Dedifferentiated amniotic fluid mesenchymal stem cell (primary cell): ENCODE measurements at regions not wholly inside any gene's neighbourhood (a gene's known extent, or its start where the extent isn't known, plus 50 kb on each side); places are given as distances from the start of the nearest gene placed in this dataset.

ENCODE experiments used
- DNase-seq: peaks from one replicate; pipeline ENCODE4 v3.0.0-alpha.2; 2016; ENCODE audit errors: extremely low spot score

GRCh38 chr2:122167515-122167914, 412.1 kb downstream of the TSN start:
- no peak for DNase-seq

GRCh38 chr2:122168799-122169198, 413.3 kb downstream of the TSN start:
- no peak for DNase-seq

GRCh38 chr2:122172812-122173211, 417.4 kb downstream of the TSN start:
- DNase-seq = no peak

DNA sequence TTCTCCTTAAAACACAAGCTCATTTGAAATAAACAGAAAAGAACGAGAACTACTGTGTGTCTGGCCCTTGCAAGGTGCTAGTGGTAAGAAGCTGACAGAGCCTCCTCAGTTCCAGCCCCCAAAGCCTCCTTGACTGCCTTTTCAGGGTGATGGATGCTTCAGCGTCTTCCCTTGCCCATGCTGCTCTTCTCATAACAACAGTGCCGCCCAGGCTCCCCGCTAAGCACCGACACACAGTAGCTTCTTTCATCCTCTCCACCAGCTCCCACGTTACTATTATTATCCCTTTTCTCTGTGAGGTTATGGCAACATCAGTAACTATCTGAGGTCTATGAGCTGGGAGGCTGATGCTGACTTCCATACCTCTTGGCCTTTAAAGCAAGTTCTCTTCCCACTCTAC, 418.6 kb downstream of the TSN start:
- DNase-seq = no peak

DNA sequence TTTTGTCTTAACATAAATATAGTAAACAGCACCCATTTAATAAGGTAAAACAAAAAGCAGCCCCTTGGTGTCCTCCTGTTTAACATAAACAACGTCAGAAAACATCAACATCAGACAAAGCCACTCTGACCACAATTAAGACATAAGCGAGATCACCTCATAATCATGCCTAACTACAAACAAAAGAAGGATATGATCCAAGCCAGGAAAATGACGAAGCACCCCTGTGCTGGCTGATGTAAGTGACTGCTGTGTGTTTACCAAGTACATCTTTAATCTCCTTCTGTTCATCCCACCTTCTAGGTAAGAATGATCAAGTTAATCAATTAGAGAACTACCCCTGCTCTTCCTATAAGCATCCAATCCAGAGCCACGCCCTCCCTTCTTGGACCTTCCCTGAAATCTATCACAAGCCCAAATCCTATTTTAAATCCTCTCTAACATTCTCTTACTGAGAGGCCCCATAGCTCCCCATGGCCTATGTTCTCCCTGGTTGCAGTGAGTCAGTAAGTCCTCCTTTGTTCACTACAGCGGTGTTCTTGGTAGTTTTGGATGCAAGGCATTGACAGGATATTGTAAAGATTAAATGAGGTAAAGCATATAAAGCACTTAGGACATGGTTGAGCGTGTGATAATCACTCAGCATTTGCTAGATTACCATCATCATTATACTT, 424.2 kb downstream of the TSN start:
- no peak for DNase-seq

DNA sequence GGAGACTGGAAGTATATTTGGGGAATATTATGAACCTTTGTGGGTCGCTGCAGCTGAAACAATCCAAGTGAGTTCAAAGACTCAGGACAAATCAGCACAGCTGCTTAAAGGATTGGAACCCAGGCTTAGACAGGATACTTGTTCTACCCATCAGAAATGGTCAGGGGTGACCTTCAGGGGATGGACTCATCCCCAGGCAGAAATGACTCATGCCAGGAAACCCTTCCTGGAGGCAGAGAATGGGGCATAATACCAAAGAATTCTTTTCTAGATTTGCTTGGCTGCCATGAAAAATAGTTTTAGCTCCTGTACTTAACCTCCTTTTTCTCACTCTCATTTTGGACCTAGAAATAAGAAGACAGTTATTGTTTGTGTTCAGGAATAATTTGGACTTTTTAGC, 425.5 kb downstream of the TSN start:
- DNase-seq = no peak

GRCh38 chr2:122182616-122183355, 427.3 kb downstream of the TSN start:
- no peak for DNase-seq

DNA sequence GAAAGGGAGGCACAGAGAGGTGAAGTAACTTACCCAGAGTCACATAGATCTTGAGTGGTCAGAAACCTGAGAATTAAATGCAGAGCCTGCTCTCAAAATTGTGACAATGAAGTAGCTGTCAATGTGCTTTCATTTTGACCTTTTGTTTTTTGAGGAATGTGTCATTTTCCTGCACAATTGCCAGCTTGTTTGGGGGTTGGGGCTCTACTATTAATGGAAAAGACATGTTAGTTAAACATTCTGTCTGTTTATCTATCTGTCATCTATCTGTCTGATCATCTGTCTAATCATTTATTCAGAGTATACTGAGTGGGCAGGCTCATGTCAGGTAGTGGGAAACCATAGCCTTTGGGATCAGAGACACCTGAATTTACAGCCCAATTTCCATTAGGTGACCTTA, 428.4 kb downstream of the TSN start:
- no peak for DNase-seq

GRCh38 chr2:122186761-122187222, 431.3 kb downstream of the TSN start:
- DNase-seq = no peak

GRCh38 chr2:122191331-122191730, 435.9 kb downstream of the TSN start:
- no peak for DNase-seq

DNA sequence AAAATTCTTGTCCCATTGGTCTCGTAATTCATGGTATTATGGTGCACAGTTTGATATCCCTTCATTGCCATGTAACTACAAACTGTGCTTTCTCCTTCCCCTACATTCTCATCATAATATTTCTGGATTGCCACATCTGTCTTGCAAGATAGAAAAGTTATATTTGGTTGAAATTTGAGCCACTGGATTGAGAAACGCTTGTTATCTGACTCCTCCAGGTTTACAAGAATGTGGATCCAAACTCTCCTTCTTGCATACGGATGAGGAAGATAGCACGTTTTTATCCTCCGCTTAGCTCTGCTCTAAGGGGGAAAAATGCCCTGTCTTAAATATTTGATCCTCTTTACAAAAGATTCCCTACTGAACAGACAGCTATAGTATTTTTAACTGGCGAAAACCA, 438.2 kb downstream of the TSN start:
- DNase-seq = no peak

GRCh38 chr2:122194546-122194945, 439.1 kb downstream of the TSN start:
- no peak for DNase-seq

GRCh38 chr2:122203523-122203922, 448.1 kb downstream of the TSN start:
- DNase-seq = no peak

DNA sequence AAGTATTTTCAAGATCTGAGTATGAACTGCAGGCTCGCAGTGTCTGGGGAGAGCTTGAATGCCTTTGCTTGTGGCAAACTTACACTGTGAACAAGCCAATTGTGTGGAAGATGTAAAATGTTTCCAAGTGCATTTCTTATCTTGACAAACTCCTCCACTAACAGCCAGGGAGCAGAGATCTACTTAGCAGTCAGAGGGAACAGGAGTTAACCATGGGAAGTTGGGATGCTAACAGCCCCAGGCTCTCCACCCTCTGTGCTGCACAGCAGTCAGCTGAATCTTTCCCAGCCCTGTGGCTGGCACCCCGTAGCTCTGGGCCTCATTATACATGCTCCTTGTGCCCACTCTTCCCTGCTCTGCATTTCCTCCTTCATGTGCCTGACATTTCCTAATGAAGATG, 450.2 kb downstream of the TSN start:
- DNase-seq = no peak

GRCh38 chr2:122206101-122206500, 450.6 kb downstream of the TSN start:
- DNase-seq = no peak

GRCh38 chr2:122209377-122209776, 453.9 kb downstream of the TSN start:
- no peak for DNase-seq

- DNase-seq = no peak
Measured at GRCh38 chr2:122210065-122210464, 454.6 kb downstream of the TSN start.

DNA sequence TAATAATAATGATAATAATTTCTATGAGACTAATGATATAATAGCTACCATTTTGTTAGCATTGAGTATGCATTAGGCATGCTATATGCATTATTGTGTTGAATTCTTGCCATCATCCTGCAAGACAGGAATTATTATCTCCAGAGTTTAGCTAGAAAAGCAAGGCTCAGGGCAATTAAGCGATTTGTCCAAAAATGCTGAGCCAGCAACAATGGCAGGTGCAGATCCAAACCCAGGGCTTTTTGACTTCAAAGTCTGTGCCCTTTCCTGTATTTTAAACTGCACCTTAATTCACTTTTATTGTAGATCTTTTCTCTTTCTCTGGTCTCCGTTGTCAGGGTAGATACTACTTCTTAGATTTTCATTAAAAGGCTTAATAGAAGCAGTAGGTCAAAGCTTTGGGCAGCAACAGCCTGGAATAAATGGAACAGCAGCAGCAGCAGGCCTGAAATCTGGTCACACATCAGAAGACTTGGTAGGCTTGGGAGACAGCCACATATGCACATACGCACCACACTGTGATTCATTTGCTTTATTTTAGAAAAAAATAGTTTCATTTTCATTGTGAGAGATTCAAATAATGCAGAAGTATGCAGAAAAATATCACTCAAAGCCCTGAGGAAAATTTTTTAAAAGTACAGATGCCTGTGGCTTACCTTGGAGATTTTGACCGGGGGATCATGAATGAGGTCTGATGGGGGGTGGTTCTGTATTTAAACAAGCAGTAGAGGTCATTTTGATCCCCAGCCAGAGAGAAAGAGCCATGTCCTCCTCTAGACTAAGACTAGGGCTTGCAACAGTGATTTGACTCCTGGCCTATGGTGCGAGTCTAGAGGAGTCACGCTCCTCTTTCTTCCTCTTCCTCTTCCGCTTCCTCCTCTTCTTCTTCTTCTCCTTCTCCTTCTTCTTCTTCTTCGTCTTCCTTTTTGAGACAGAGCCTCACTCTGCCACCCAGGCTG, 455.7 kb downstream of the TSN start:
- no peak for DNase-seq

- no peak for DNase-seq
Measured at GRCh38 chr2:122213312-122213711, 457.9 kb downstream of the TSN start.

DNA sequence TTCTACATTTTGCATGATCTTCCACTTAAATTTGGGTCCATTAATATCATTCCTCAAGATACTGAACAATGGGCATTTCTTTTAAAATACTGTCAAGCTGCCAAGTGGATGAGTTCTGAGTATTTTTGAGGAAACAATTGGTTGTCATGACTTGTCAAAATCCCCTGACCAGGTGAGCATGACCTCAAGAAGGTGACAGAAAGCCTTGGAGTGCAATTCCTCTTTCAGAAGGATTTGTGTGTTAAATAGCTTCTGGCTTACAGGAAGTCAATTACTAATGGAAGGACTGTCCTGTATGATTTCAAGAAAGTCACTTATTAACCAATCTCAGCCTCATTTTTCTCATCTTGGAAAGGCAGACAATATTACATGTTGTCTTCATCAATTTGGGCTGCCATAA, 460.6 kb downstream of the TSN start:
- no peak for DNase-seq

DNA sequence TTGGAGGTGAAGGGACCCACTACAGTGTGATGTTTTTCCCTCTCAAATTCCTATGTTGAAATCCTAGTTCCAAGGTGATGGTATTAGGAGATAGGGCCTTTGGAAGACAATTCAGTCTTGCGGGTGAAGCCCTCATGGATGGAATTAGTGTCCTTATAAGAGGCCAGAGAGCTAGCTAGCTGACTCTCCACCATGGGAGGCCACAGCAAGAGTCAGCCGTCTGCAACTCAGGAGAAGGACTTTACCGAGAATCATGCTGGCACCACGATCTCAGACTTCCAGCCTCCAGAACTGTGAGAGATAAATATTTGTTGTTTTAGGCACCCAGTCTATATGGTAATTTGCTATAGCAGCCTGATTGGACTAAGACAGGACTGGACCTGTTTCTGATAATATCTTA, 461.4 kb downstream of the TSN start:
- no peak for DNase-seq

DNA sequence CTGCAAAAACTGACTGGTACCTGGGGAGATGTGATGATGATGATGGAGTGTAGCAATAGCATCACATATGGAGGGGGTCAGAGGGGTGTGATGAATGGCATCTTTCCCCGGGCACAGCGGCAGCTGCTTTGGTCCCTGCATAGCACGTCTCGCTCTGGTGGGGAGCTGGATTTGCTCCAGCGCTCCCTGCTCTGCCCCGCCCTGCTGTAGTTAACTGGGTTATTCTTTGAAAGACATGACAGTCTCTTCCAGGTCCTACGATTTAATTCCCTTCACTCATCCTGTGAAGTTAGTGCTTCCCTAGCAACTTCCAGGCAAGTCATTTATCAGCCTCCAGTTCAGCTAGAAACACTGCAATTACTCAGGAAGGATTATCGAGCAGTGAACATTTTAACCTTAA, 463.1 kb downstream of the TSN start:
- DNase-seq = no peak
